HG02970 (cell line): ENCODE measurements at regions not wholly inside any gene's neighbourhood (a gene's known extent, or its start where the extent isn't known, plus 50 kb on each side); places are given as distances from the start of the nearest gene placed in this dataset.

Experiments
- ATAC-seq: cut with Tn5 transposase; IDR thresholded peaks from one replicate; pipeline ENCODE4 v1.9.1; 2021; ENCODE audit warnings: mild to moderate bottlenecking, moderate library complexity, moderate number of reproducible peaks; ENCODE audit not compliant: unreplicated experiment, low FRiP score

- no peak for ATAC-seq
Observed at GRCh38 chr2:220029013-220029412, 401.6 kb downstream of the SLC4A3 start.

- no peak for ATAC-seq
Observed at GRCh38 chr2:220033546-220033945, 406.1 kb downstream of the SLC4A3 start.

- no peak for ATAC-seq
Observed at GRCh38 chr2:220034426-220035130, 407.1 kb downstream of the SLC4A3 start.

- ATAC-seq, result no peak
Observed at GRCh38 chr2:220036431-220036830, 409.0 kb downstream of the SLC4A3 start.

GRCh38 chr2:220040346-220040745, 412.9 kb downstream of the SLC4A3 start:
- no peak for ATAC-seq

GRCh38 chr2:220041447-220041846, 414.0 kb downstream of the SLC4A3 start:
- no peak for ATAC-seq

- ATAC-seq, result no peak
Observed at GRCh38 chr2:220043155-220043989, 415.9 kb downstream of the SLC4A3 start.

GRCh38 chr2:220043990-220044335, 416.5 kb downstream of the SLC4A3 start:
- ATAC-seq, result no peak

- ATAC-seq, result no peak
Observed at GRCh38 chr2:220044383-220044782, 417.0 kb downstream of the SLC4A3 start.

- no peak for ATAC-seq
Observed at GRCh38 chr2:220046507-220046906, 419.1 kb downstream of the SLC4A3 start.

- ATAC-seq, result no peak
Observed at GRCh38 chr2:220051716-220052115, 424.3 kb downstream of the SLC4A3 start.

- ATAC-seq, result no peak
Observed at GRCh38 chr2:220053919-220054318, 426.5 kb downstream of the SLC4A3 start.

GRCh38 chr2:220057391-220057790, 430.0 kb downstream of the SLC4A3 start:
- ATAC-seq, result no peak

GRCh38 chr2:220057916-220058315, 430.5 kb downstream of the SLC4A3 start:
- ATAC-seq, result no peak

GRCh38 chr2:220064111-220065030, 436.9 kb downstream of the SLC4A3 start:
- ATAC-seq, result no peak

GRCh38 chr2:220065581-220065980, 438.2 kb downstream of the SLC4A3 start:
- ATAC-seq, result no peak

GRCh38 chr2:220068846-220069245, 441.4 kb downstream of the SLC4A3 start:
- no peak for ATAC-seq

GRCh38 chr2:220070349-220070748, 442.9 kb downstream of the SLC4A3 start:
- no peak for ATAC-seq

- no peak for ATAC-seq
Observed at GRCh38 chr2:220071696-220072095, 444.3 kb downstream of the SLC4A3 start.

GRCh38 chr2:220072669-220073220, 445.3 kb downstream of the SLC4A3 start:
- ATAC-seq, result no peak

GRCh38 chr2:220075835-220076234, 448.4 kb downstream of the SLC4A3 start:
- no peak for ATAC-seq
